ENCODE measurements at regions not wholly inside any gene's neighbourhood (a gene's known extent, or its start where the extent isn't known, plus 50 kb on each side); places are given as distances from the start of the nearest gene placed in this dataset.

GRCh38 chr7:115721293-115722217 lies 309.0 kb downstream of the TFEC start:
- no peak for DNase-seq (ENCODE audit: unreplicated experiment)
- Mint-ChIP-seq H3K36me3 (ENCODE audit: insufficient read depth, unreplicated experiment) (no peaks in the 10 kb centered on the region), H3K27ac (ENCODE audit: low read depth, unreplicated experiment) (no peak overlapping the region), H3K9me3 (ENCODE audit: unreplicated experiment) (no peaks in the 10 kb centered on the region), H3K4me1 (ENCODE audit: insufficient read depth, unreplicated experiment) (no peaks in the 10 kb centered on the region), H3K4me3 (ENCODE audit: unreplicated experiment) (no peak overlapping the region), H3K27me3 (ENCODE audit: insufficient read depth, unreplicated experiment) (peaks cover 74% of the 10 kb centered on the region)
- BruUV-seq (replicated peaks), result no TSS peak
- ChIA-PET CTCF (interaction anchor here (0.6 kb wide), 1 partner anchor 374 kb away, joined by 3 read pairs; no protein-coding TSS in a partner anchor), POLR2A (interaction anchor here (0.9 kb wide), 1 partner anchor 67 kb away, joined by 3 read pairs; no protein-coding TSS in a partner anchor)
- TF ChIP-seq CTCF (IDR thresholded peaks at IDR 0.05; ENCODE audit: unreplicated experiment), result no peak
- intact Hi-C loops (cut with micrococcal nuclease), result no loop called here

- POLR2A ChIA-PET, result no interaction called here
These were observed 310.6 kb downstream of the TFEC start for GRCh38 chr7:115719963-115720362.

DNA sequence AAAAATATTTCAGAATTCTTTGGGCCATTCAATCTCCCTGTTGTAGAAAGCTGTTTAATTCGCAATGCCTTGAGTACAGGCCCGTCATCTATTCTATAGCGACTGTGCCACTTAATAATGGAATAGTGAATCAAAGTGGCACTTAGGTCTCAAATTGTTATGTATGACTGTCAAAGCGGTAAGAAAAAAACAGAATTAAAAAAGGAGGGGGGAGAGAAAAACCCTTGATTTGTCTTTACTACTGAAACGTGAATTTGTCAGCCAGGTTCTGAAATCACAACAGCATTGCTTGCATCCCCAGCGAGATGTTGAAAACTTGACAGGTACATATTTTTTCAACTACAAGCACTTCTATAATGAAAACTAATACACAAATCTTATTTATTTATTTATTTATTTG lies 320.9 kb downstream of the TFEC start:
- intact Hi-C loops (cut with micrococcal nuclease), result loop anchor here (10.0 kb wide), 1 partner anchor 845 kb away; no protein-coding TSS in a partner anchor
- ChIA-PET CTCF (interaction anchor here (1.1 kb wide), 1 partner anchor 30 kb away, joined by 3 read pairs; no protein-coding TSS in a partner anchor), POLR2A (no interaction called here)
- TF ChIP-seq CTCF (IDR thresholded peaks at IDR 0.05; ENCODE audit: unreplicated experiment), result no peak
- Mint-ChIP-seq H3K4me3 (ENCODE audit: unreplicated experiment) (no peak overlapping the region), H3K4me1 (ENCODE audit: insufficient read depth, unreplicated experiment) (no peaks in the 10 kb centered on the region), H3K27me3 (ENCODE audit: insufficient read depth, unreplicated experiment) (peaks cover 45% of the 10 kb centered on the region), H3K27ac (ENCODE audit: low read depth, unreplicated experiment) (no peak overlapping the region), H3K36me3 (ENCODE audit: insufficient read depth, unreplicated experiment) (no peaks in the 10 kb centered on the region), H3K9me3 (ENCODE audit: unreplicated experiment) (no peaks in the 10 kb centered on the region)
- no peak for DNase-seq (ENCODE audit: unreplicated experiment)
- BruUV-seq (replicated peaks), result no TSS peak

More at GRCh38 chr7:115719963-115720362, 310.6 kb downstream of the TFEC start:
- H3K36me3 Mint-ChIP-seq (ENCODE audit: insufficient read depth, unreplicated experiment), result no peaks in the 10 kb centered on the region
- H3K27me3 Mint-ChIP-seq (ENCODE audit: insufficient read depth, unreplicated experiment), result peaks cover 59% of the 10 kb centered on the region
- CTCF ChIA-PET, result interaction anchor here (0.7 kb wide), 1 partner anchor 29 kb away, joined by 3 read pairs; no protein-coding TSS in a partner anchor
- no peaks in the 10 kb centered on the region for H3K9me3 Mint-ChIP-seq (ENCODE audit: unreplicated experiment)
- H3K4me3 Mint-ChIP-seq (ENCODE audit: unreplicated experiment), result no peak overlapping the region
- intact Hi-C loops (cut with micrococcal nuclease), result no loop called here
- DNase-seq (ENCODE audit: unreplicated experiment), result no peak
- no peaks in the 10 kb centered on the region for H3K4me1 Mint-ChIP-seq (ENCODE audit: insufficient read depth, unreplicated experiment)
- no TSS peak for BruUV-seq (replicated peaks)
- no peak overlapping the region for H3K27ac Mint-ChIP-seq (ENCODE audit: low read depth, unreplicated experiment)
- no peak for TF ChIP-seq CTCF (IDR thresholded peaks at IDR 0.05; ENCODE audit: unreplicated experiment)

GRCh38 chr7:115708013-115708341 lies 322.6 kb downstream of the TFEC start:
- Mint-ChIP-seq H3K9me3 (ENCODE audit: unreplicated experiment) (no peaks in the 10 kb centered on the region), H3K4me1 (ENCODE audit: insufficient read depth, unreplicated experiment) (no peaks in the 10 kb centered on the region), H3K36me3 (ENCODE audit: insufficient read depth, unreplicated experiment) (no peaks in the 10 kb centered on the region), H3K27me3 (ENCODE audit: insufficient read depth, unreplicated experiment) (peaks cover 44% of the 10 kb centered on the region), H3K4me3 (ENCODE audit: unreplicated experiment) (no peak overlapping the region), H3K27ac (ENCODE audit: low read depth, unreplicated experiment) (no peak overlapping the region)
- CTCF ChIA-PET, result interaction anchor here (0.7 to 1.2 kb wide), 5 partner anchors 11 to 1682 kb away, joined by 3 to 4 read pairs (median 3); no protein-coding TSS in a partner anchor
- intact Hi-C loops (cut with micrococcal nuclease), result loop anchor here (10.0 kb wide), 1 partner anchor 843 kb away; no protein-coding TSS in a partner anchor
- POLR2A ChIA-PET, result interaction anchor here (0.6 kb wide), 1 partner anchor 159 kb away, joined by 3 read pairs; no protein-coding TSS in a partner anchor
- DNase-seq (ENCODE audit: unreplicated experiment), result no peak
- BruUV-seq (replicated peaks), result no TSS peak
- no peak for TF ChIP-seq CTCF (IDR thresholded peaks at IDR 0.05; ENCODE audit: unreplicated experiment)
